H1 (cell line): ENCODE measurements at regions not wholly inside any gene's neighbourhood (a gene's known extent, or its start where the extent isn't known, plus 50 kb on each side); places are given as distances from the start of the nearest gene placed in this dataset.

Experiments used
- CTCF ChIA-PET: fragments of 300-600 bp; sonication (Branson Sonifier 250); formaldehyde crosslinking; loops from one replicate; lab custom pipeline; 2021; ENCODE audit not compliant: partially characterized antibody; lab: Charles Lee
- POLR2A ChIA-PET: fragments of 300-600 bp; sonication (Branson Sonifier 250); formaldehyde crosslinking; loops from one replicate; lab custom pipeline; 2021; ENCODE audit warnings: inconsistent platforms; ENCODE audit not compliant: partially characterized antibody; lab: Charles Lee
- DNase-seq, 2 experiments: peaks; one replicate each; pipeline versions ENCODE4 v3.0.0 to v3.0.0-alpha.2; 2010 to 2022; ENCODE audit warnings: low spot score in 2 of 2, low read depth in 1 of 2, mixed read lengths in 1 of 2
- FAIRE-seq: peaks from 2 replicates; lab custom pipeline; 2011; peaks lifted over from hg19 to GRCh38; lab: Jason Lieb, UNC
- H2AFZ ChIP-seq: 2 replicates; pipeline ENCODE4 v1.8.1; 2012; ENCODE audit warnings: low read length, inconsistent platforms
- H2AK5ac ChIP-seq: 2 replicates; pipeline ENCODE4 v1.6.1; 2013; ENCODE audit warnings: low read depth, low read length
- H2BK120ac ChIP-seq: replicated peaks from 2 replicates; pipeline ENCODE3; 2013; ENCODE audit warnings: low read depth, low read length, inconsistent platforms
- H2BK12ac ChIP-seq: 2 replicates; pipeline ENCODE4 v1.6.1; 2013; ENCODE audit warnings: low read depth, low read length
- H2BK15ac ChIP-seq: 2 replicates; pipeline ENCODE4 v1.6.1; 2013; ENCODE audit warnings: low read length
- H2BK20ac ChIP-seq: 2 replicates; pipeline ENCODE4 v1.6.1; 2013; ENCODE audit warnings: low read length
- H2BK5ac ChIP-seq: 2 replicates; pipeline ENCODE4 v1.6.1; 2013; ENCODE audit warnings: low read depth, low read length
- H3K14ac ChIP-seq: 2 replicates; pipeline ENCODE4 v1.6.1; 2013; ENCODE audit warnings: inconsistent platforms; ENCODE audit not compliant: insufficient read length
- H3K18ac ChIP-seq: 2 replicates; pipeline ENCODE4 v1.6.1; 2013; ENCODE audit warnings: low read length; ENCODE audit errors: extremely low read depth
- H3K23ac ChIP-seq: 2 replicates; pipeline ENCODE4 v1.6.1; 2013; ENCODE audit warnings: inconsistent platforms; ENCODE audit not compliant: insufficient read length
- H3K23me2 ChIP-seq: 2 replicates; pipeline ENCODE4 v1.6.1; 2013; ENCODE audit warnings: low read depth, low read length
- H3K27ac ChIP-seq: 2 replicates; pipeline ENCODE4 v1.6.1; 2011; ENCODE audit warnings: low read depth, low read length, inconsistent platforms
- H3K27me3 ChIP-seq, 4 experiments: replicated peaks in 1 of 4; 1 replicate in 1 of 4; 2 replicates in 3 of 4; pipeline versions ENCODE4 v1.6.1 to v1.8.1; 2011 to 2013; ENCODE audit warnings: low read length in 3 of 4, mild to moderate bottlenecking in 3 of 4, inconsistent platforms in 2 of 4, mixed read lengths in 2 of 4, moderate library complexity in 1 of 4; ENCODE audit not compliant: control insufficient read depth in 3 of 4, insufficient read depth in 3 of 4; ENCODE audit errors: extremely low read depth in 1 of 4
- H3K36me3 ChIP-seq, 4 experiments: 2 replicates each; pipeline versions ENCODE4 v1.6.1 to v1.8.1; 2011 to 2013; ENCODE audit warnings: mild to moderate bottlenecking in 4 of 4, low read length in 3 of 4, moderate library complexity in 2 of 4, control low read depth in 1 of 4, inconsistent platforms in 1 of 4; ENCODE audit not compliant: insufficient read depth in 4 of 4, control insufficient read depth in 2 of 4
- H3K4ac ChIP-seq: replicated peaks from 2 replicates; pipeline ENCODE3; 2013; ENCODE audit warnings: low read length, low read depth, mixed read lengths, inconsistent platforms; ENCODE audit not compliant: insufficient read length
- H3K4me1 ChIP-seq, 4 experiments: replicated peaks in 1 of 4; 1 replicate in 1 of 4; 2 replicates in 3 of 4; pipeline versions ENCODE4 v1.6.1 to v1.8.1; 2011 to 2013; ENCODE audit warnings: low read length in 3 of 4, inconsistent platforms in 2 of 4, mixed read lengths in 1 of 4; ENCODE audit not compliant: insufficient read depth in 4 of 4, control insufficient read depth in 3 of 4
- H3K4me2 ChIP-seq, 2 experiments: 2 replicates each; pipeline versions ENCODE4 v1.6.1 to v1.8.1; 2011 to 2013; ENCODE audit warnings: low read depth in 2 of 2, low read length in 2 of 2, control low read depth in 1 of 2, inconsistent platforms in 1 of 2, mild to moderate bottlenecking in 1 of 2; ENCODE audit not compliant: insufficient read depth in 1 of 2
- H3K4me3 ChIP-seq, 4 experiments: fragments of 200-600, 300-600 bp in 1 of 4; sonication (generic), shearing (Covaris generic), sonication (Bioruptor Twin) in 1 of 4; 2 replicates each; pipeline versions ENCODE4 v1.5.1 to v1.8.1; 2011 to 2016; ENCODE audit warnings: low read length in 4 of 4, low read depth in 3 of 4, control low read depth in 2 of 4, inconsistent platforms in 2 of 4, mild to moderate bottlenecking in 2 of 4, mixed read lengths in 1 of 4, moderate library complexity in 1 of 4; ENCODE audit not compliant: insufficient read depth in 2 of 4; ENCODE audit errors: extremely low read depth in 1 of 4
- H3K56ac ChIP-seq: replicated peaks from 2 replicates; pipeline ENCODE3; 2013; ENCODE audit warnings: low read depth, mild to moderate bottlenecking, mixed read lengths, low read length, inconsistent platforms; ENCODE audit not compliant: insufficient read length
- H3K79me1 ChIP-seq: 2 replicates; pipeline ENCODE4 v1.6.1; 2013; ENCODE audit warnings: low read depth, low read length, control low read depth
- H3K79me2 ChIP-seq, 2 experiments: 2 replicates each; pipeline versions ENCODE4 v1.6.1 to v1.8.1; 2012 to 2013; ENCODE audit warnings: low read length in 2 of 2, mild to moderate bottlenecking in 2 of 2, inconsistent platforms in 1 of 2; ENCODE audit not compliant: insufficient read depth in 2 of 2, control insufficient read depth in 1 of 2
- H3K9ac ChIP-seq, 4 experiments: replicated peaks in 1 of 4; 1 replicate in 1 of 4; 2 replicates in 3 of 4; pipeline versions ENCODE4 v1.6.1 to v1.8.1; 2011 to 2013; ENCODE audit warnings: low read depth in 3 of 4, low read length in 3 of 4, control low read depth in 2 of 4, mild to moderate bottlenecking in 2 of 4, moderate library complexity in 2 of 4, inconsistent platforms in 1 of 4; ENCODE audit errors: extremely low read depth in 1 of 4
- H3K9me3 ChIP-seq, 2 experiments: 2 replicates each; pipeline versions ENCODE4 v1.6.1 to v1.8.1; 2012 to 2013; ENCODE audit warnings: mild to moderate bottlenecking in 2 of 2, moderate library complexity in 2 of 2, control low read depth in 1 of 2, inconsistent platforms in 1 of 2, low read depth in 1 of 2, low read length in 1 of 2, mixed read lengths in 1 of 2; ENCODE audit not compliant: insufficient read depth in 2 of 2
- H4K20me1 ChIP-seq, 2 experiments: replicated peaks in 1 of 2; 2 replicates each; pipeline versions ENCODE3 to v1.8.1; 2011 to 2013; ENCODE audit warnings: inconsistent platforms in 2 of 2, low read length in 2 of 2, mild to moderate bottlenecking in 1 of 2; ENCODE audit not compliant: insufficient read depth in 2 of 2, control insufficient read depth in 1 of 2
- H4K5ac ChIP-seq: 2 replicates; pipeline ENCODE4 v1.6.1; 2013; ENCODE audit warnings: low read length, low read depth, mixed read lengths, inconsistent platforms; ENCODE audit not compliant: insufficient read length
- H4K8ac ChIP-seq: 2 replicates; pipeline ENCODE4 v1.8.0; 2013; ENCODE audit warnings: mild to moderate bottlenecking, moderate library complexity, low read length, inconsistent platforms; ENCODE audit not compliant: insufficient read depth; ENCODE audit errors: extremely low read depth
- H4K91ac ChIP-seq: replicated peaks from 2 replicates; pipeline ENCODE3; 2013; ENCODE audit warnings: low read length, mixed read lengths, inconsistent platforms; ENCODE audit not compliant: insufficient read length
- KDM1A ChIP-seq: fragments of 200-600, 300-600 bp; sonication (generic); IDR thresholded peaks from 2 replicates; pipeline ENCODE4 v1.7.1; 2016; ENCODE audit warnings: mild to moderate bottlenecking, low read length, borderline replicate concordance
- MAFK ChIP-seq: IDR thresholded peaks from 2 replicates; pipeline ENCODE4 v1.6.1; 2012; ENCODE audit warnings: low read depth, mild to moderate bottlenecking, improper control_type of control experiment, low read length
- RAD21 ChIP-seq, 2 experiments: IDR thresholded peaks in 1 of 2; conservative IDR thresholded peaks in 1 of 2; 2 replicates each; pipeline ENCODE4 v1.6.1; 2011; ENCODE audit warnings: low read depth in 2 of 2, low read length in 2 of 2, improper control_type of control experiment in 1 of 2, inconsistent platforms in 1 of 2, mild to moderate bottlenecking in 1 of 2, moderate library complexity in 1 of 2
- SP2 ChIP-seq: IDR thresholded peaks from 2 replicates; pipeline ENCODE4 v1.6.1; 2012; ENCODE audit warnings: mild to moderate bottlenecking, low read length, inconsistent platforms
- TAF7 ChIP-seq: optimal IDR thresholded peaks from 2 replicates; pipeline ENCODE3; 2011; ENCODE audit warnings: low read depth, mild to moderate bottlenecking, inconsistent platforms, low read length, moderate library complexity, borderline replicate concordance
- WGBS, 2 experiments: shearing (Covaris generic) in 1 of 2; methylation state at CpG; one replicate each; pipeline versions ENCODE4 v1.1.6 to v1.1.7; 2013 to 2015; ENCODE audit warnings: low lambda C conversion rate in 2 of 2, mixed read lengths in 2 of 2, inconsistent platforms in 1 of 2, low coverage in 1 of 2, missing lambda C conversion rate in 1 of 2; ENCODE audit not compliant: insufficient replicate concordance in 2 of 2, insufficient coverage in 1 of 2, insufficient read length in 1 of 2; ENCODE audit errors: extremely low coverage in 1 of 2, missing lambda C conversion rate in 1 of 2; 5-methylcytosine and 5-hydroxymethylcytosine counted together

DNA sequence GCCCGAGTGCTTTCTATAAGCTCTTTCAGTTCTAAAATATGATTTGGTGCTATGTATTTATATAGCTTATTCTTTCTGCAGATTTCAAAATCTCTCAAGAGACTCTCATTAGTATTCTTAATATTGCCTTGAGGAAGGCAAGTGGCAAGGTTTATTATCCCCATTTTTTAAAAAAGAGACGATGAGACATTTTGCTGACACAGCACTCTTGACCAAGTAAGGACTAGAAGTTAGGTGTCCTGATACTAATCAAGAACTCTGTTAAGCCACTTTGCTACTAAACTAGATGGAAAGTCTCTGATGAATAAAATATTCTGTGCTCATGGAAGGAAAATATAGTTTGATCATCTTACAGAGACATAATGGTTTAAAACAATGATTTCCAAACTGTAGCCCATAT is 164.7 kb downstream of the MZT1 start:
- ChIA-PET CTCF (interaction anchor here (1.2 kb wide), 1 partner anchor 131 kb away, joined by 3 read pairs; no protein-coding TSS in a partner anchor), POLR2A (no interaction called here)
- Histone ChIP-seq H2BK20ac (no peak overlapping the region), H3K79me2 (no peaks in the 10 kb centered on the region), H3K9me3 (no peaks in the 10 kb centered on the region), H3K79me1 (no peaks in the 10 kb centered on the region), H2BK5ac (no peak overlapping the region), H3K36me3 (no peaks in the 10 kb centered on the region), H3K4me1 (peaks cover 0 to 7% (median 3%) of the 10 kb centered on the region in 4 experiments; a peak in 3 of 7 replicates), H3K23me2 (no peaks in the 10 kb centered on the region), H3K23ac (no peak overlapping the region), H2BK12ac (no peak overlapping the region), H3K9ac (no peak overlapping the region), H3K27me3 (no peaks in the 10 kb centered on the region), H2BK15ac (no peak overlapping the region), H2BK120ac (no peak overlapping the region), H3K27ac (no peak overlapping the region), H4K5ac (no peak overlapping the region), H3K18ac (no peak overlapping the region), H4K8ac (no peak overlapping the region), H3K14ac (no peak overlapping the region), H3K4me3 (no peak overlapping the region), H3K4me2 (no peak overlapping the region), H2AK5ac (no peak overlapping the region), H2AFZ (no peak overlapping the region), H3K4ac (no peak overlapping the region), H3K56ac (no peak overlapping the region), H4K91ac (no peak overlapping the region), H4K20me1 (no peaks in the 10 kb centered on the region)
- no peak for FAIRE-seq
- 91% methylated on average over 2 of the region's 2 CpGs; no CpG with 5 or more reads in 1 of the 2 experiments for WGBS, 2 experiments
- TF ChIP-seq SP2, result no peak
- peak; percentile 96 for TF ChIP-seq MAFK
- no peak for TF ChIP-seq TAF7
- TF ChIP-seq RAD21 (IDR thresholded peaks at IDR 0.05 in 1 of 2, conservative IDR thresholded peaks at IDR 0.05 in 1 of 2; ENCODE audit: low read depth in 2 of 2, low read length in 2 of 2), result no peak
- no peak for TF ChIP-seq KDM1A
- no peak for DNase-seq
